K562 (cell line): ENCODE measurements at regions not wholly inside any gene's neighbourhood (a gene's known extent, or its start where the extent isn't known, plus 50 kb on each side); places are given as distances from the start of the nearest gene placed in this dataset.
A peak's percentile ranks its signal among the peaks of the same experiment; 100 is the strongest.

Experiments used
- CREB3L1 ChIP-seq: fragments of 450-650 bp; IDR thresholded peaks from 2 replicates; pipeline ENCODE4 v1.6.1; 2014; ENCODE audit warnings: low read depth, mild to moderate bottlenecking, moderate library complexity, borderline replicate concordance
- ELF4 ChIP-seq: fragments of 450-650 bp; formaldehyde crosslinking; IDR thresholded peaks from 2 replicates; pipeline ENCODE4 v1.4.0; 2022; ENCODE audit warnings: missing genetic modification characterization
- ESRRA ChIP-seq: fragments of 450-650 bp; IDR thresholded peaks from 2 replicates; pipeline ENCODE4 v1.6.1; 2014; ENCODE audit warnings: low read depth, mild to moderate bottlenecking, moderate library complexity, borderline replicate concordance
- ESRRB ChIP-seq: fragments of 250-450 bp; sonication (Bioruptor Pico); IDR thresholded peaks from 2 replicates; pipeline ENCODE4 v1.5.0; 2020; ENCODE audit warnings: mild to moderate bottlenecking, moderate library complexity, borderline replicate concordance
- FOXA3 ChIP-seq, 2 experiments: fragments of 450-650 bp in 1 of 2; sonication (generic) in 1 of 2; formaldehyde crosslinking; IDR thresholded peaks in 1 of 2; conservative IDR thresholded peaks in 1 of 2; 2 replicates each; pipeline versions ENCODE4 v1.4.0 to v1.8.0; 2020 to 2022; ENCODE audit warnings: mild to moderate bottlenecking in 2 of 2, missing genetic modification reagents in 1 of 2
- KDM4B ChIP-seq, 2 experiments: fragments of 450-650 bp in 1 of 2; sonication (generic) in 1 of 2; IDR thresholded peaks; 2 replicates each; pipeline ENCODE4 v1.6.1; 2016 to 2017; ENCODE audit warnings: borderline replicate concordance in 2 of 2, antibody characterized with exemption in 1 of 2, low read depth in 1 of 2, mild to moderate bottlenecking in 1 of 2
- L3MBTL2 ChIP-seq: fragments of 450-650 bp; IDR thresholded peaks from 2 replicates; pipeline ENCODE4 v1.6.1; 2016; ENCODE audit warnings: mild to moderate bottlenecking, moderate library complexity
- POLR2A ChIP-seq: fragments of 450-650 bp; conservative IDR thresholded peaks from 2 replicates; pipeline ENCODE4 v1.6.1; 2016
- PRMT5 ChIP-seq: sonication (generic); formaldehyde crosslinking; IDR thresholded peaks from 2 replicates; pipeline ENCODE4 v1.5.0; 2020; ENCODE audit warnings: missing genetic modification reagents
- RCOR1 ChIP-seq, 2 experiments: IDR thresholded peaks; 2 replicates each; pipeline ENCODE4 v1.6.1; 2012; ENCODE audit warnings: low read depth in 2 of 2, low read length in 2 of 2, borderline replicate concordance in 1 of 2, improper control_type of control experiment in 1 of 2
- SRF ChIP-seq, 2 experiments: fragments of 250-450, 450-650 bp in 1 of 2; sonication (Bioruptor Pico) in 1 of 2; sonication (generic) in 1 of 2; formaldehyde crosslinking; IDR thresholded peaks; 2 replicates each; pipeline versions ENCODE4 v1.5.0 to v1.5.1; 2020 to 2022; ENCODE audit warnings: mild to moderate bottlenecking in 1 of 2, missing genetic modification reagents in 1 of 2
- UBTF ChIP-seq, 2 experiments: IDR thresholded peaks; 2 replicates each; pipeline ENCODE4 v1.6.1; 2012; ENCODE audit warnings: improper control_type of control experiment in 2 of 2, low read depth in 2 of 2, low read length in 2 of 2, borderline replicate concordance in 1 of 2
- ZNF23 ChIP-seq: fragments of 250-450 bp; sonication (Bioruptor Pico); IDR thresholded peaks from 2 replicates; pipeline ENCODE4 v1.4.0; 2020; ENCODE audit warnings: mild to moderate bottlenecking
- TF ChIP-seq, protein P1 (sequence below): fragments of 450-650 bp; IDR thresholded peaks from 2 replicates; pipeline ENCODE4 v1.6.1; 2016; ENCODE audit warnings: mild to moderate bottlenecking
- TF ChIP-seq, protein P2 (sequence below): fragments of 250-450 bp; sonication (Bioruptor Pico); IDR thresholded peaks from 2 replicates; pipeline ENCODE4 v1.5.0; 2020; ENCODE audit warnings: mild to moderate bottlenecking, borderline replicate concordance

- peak in 1 of 2 experiments; percentile 86; a peak in 2 of 4 replicates for TF ChIP-seq UBTF (IDR thresholded peaks at IDR 0.05; ENCODE audit: borderline replicate concordance in 1 of 2, low read depth in 2 of 2, low read length in 2 of 2)
- no peak for TF ChIP-seq PRMT5
- TF ChIP-seq, protein P1, sequence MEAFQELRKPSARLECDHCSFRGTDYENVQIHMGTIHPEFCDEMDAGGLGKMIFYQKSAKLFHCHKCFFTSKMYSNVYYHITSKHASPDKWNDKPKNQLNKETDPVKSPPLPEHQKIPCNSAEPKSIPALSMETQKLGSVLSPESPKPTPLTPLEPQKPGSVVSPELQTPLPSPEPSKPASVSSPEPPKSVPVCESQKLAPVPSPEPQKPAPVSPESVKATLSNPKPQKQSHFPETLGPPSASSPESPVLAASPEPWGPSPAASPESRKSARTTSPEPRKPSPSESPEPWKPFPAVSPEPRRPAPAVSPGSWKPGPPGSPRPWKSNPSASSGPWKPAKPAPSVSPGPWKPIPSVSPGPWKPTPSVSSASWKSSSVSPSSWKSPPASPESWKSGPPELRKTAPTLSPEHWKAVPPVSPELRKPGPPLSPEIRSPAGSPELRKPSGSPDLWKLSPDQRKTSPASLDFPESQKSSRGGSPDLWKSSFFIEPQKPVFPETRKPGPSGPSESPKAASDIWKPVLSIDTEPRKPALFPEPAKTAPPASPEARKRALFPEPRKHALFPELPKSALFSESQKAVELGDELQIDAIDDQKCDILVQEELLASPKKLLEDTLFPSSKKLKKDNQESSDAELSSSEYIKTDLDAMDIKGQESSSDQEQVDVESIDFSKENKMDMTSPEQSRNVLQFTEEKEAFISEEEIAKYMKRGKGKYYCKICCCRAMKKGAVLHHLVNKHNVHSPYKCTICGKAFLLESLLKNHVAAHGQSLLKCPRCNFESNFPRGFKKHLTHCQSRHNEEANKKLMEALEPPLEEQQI: no peak
- TF ChIP-seq ZNF23 (CRISPR knock-in tag): no peak
- peak in 1 of 2 experiments; percentile 71 for TF ChIP-seq RCOR1 (IDR thresholded peaks at IDR 0.05; ENCODE audit: borderline replicate concordance in 1 of 2, low read depth in 2 of 2, low read length in 2 of 2)
- peak; percentile 88 for TF ChIP-seq POLR2A
- no peak for TF ChIP-seq SRF (CRISPR knock-in tag; IDR thresholded peaks at IDR 0.05)
- TF ChIP-seq, protein P2, sequence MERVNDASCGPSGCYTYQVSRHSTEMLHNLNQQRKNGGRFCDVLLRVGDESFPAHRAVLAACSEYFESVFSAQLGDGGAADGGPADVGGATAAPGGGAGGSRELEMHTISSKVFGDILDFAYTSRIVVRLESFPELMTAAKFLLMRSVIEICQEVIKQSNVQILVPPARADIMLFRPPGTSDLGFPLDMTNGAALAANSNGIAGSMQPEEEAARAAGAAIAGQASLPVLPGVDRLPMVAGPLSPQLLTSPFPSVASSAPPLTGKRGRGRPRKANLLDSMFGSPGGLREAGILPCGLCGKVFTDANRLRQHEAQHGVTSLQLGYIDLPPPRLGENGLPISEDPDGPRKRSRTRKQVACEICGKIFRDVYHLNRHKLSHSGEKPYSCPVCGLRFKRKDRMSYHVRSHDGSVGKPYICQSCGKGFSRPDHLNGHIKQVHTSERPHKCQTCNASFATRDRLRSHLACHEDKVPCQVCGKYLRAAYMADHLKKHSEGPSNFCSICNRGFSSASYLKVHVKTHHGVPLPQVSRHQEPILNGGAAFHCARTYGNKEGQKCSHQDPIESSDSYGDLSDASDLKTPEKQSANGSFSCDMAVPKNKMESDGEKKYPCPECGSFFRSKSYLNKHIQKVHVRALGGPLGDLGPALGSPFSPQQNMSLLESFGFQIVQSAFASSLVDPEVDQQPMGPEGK: peak; percentile 67; the same call in 1 of the 2 replicates
- TF ChIP-seq KDM4B (IDR thresholded peaks at IDR 0.05; ENCODE audit: borderline replicate concordance in 2 of 2, low read depth in 1 of 2): peak in 1 of 2 experiments; percentile 61; a peak in 1 of 4 replicates
- peak; percentile 83; the same call in 1 of the 2 replicates for TF ChIP-seq ESRRA
- no peak for TF ChIP-seq ESRRB (CRISPR knock-in tag)
- TF ChIP-seq CREB3L1: no peak
- peak in 1 of 2 experiments; percentile 30; a peak in 1 of 4 replicates for TF ChIP-seq FOXA3 (CRISPR knock-in tag; conservative IDR thresholded peaks at IDR 0.05 in 1 of 2, IDR thresholded peaks at IDR 0.05 in 1 of 2)
- peak; percentile 67 for TF ChIP-seq L3MBTL2
- TF ChIP-seq ELF4 (CRISPR knock-in tag): 0 out of 2 replicates have a peak, but pooled peaks have one; percentile 25
Measured at GRCh38 chr16:85554114-85554888, 58.8 kb upstream of the GSE1 start (continued).
